T follicular helper cell (primary cell): ENCODE measurements at regions not wholly inside any gene's neighbourhood (a gene's known extent, or its start where the extent isn't known, plus 50 kb on each side); places are given as distances from the start of the nearest gene placed in this dataset.
"Not testable (repeated sequence)": the region's sequence is repeated elsewhere in the genome, so short reads cannot be mapped to it uniquely, and the experiment has no call there.

Experiments used
- DNase-seq: peaks from one replicate; pipeline ENCODE4 v3.0.0-alpha.2; 2020; ENCODE audit warnings: low read depth

- not testable (repeated sequence) for DNase-seq
These were observed 2830.5 kb downstream of the RPIA start for GRCh38 chr2:91521944-91522343.

- DNase-seq: not testable (repeated sequence)
These were observed 2831.4 kb downstream of the RPIA start for GRCh38 chr2:91522877-91523276.

- not testable (repeated sequence) for DNase-seq
These were observed 2832.3 kb downstream of the RPIA start for GRCh38 chr2:91523751-91524150.

GRCh38 chr2:91525587-91525986 is 2834.1 kb downstream of the RPIA start:
- not testable (repeated sequence) for DNase-seq

GRCh38 chr2:91526083-91526482 is 2834.6 kb downstream of the RPIA start:
- not testable (repeated sequence) for DNase-seq

GRCh38 chr2:91527056-91527455 is 2835.6 kb downstream of the RPIA start:
- DNase-seq: not testable (repeated sequence)

GRCh38 chr2:91527491-91528031 is 2836.1 kb downstream of the RPIA start:
- not testable (repeated sequence) for DNase-seq

GRCh38 chr2:91528361-91528760 is 2836.9 kb downstream of the RPIA start:
- not testable (repeated sequence) for DNase-seq

GRCh38 chr2:91536109-91536508 is 2844.6 kb downstream of the RPIA start:
- DNase-seq: not testable (repeated sequence)

GRCh38 chr2:91536549-91537263 is 2845.2 kb downstream of the RPIA start:
- DNase-seq: not testable (repeated sequence)

- DNase-seq: not testable (repeated sequence)
These were observed 2857.8 kb downstream of the RPIA start for GRCh38 chr2:91549316-91549715.

GRCh38 chr2:91558234-91558633 is 2866.8 kb downstream of the RPIA start:
- not testable (repeated sequence) for DNase-seq

GRCh38 chr2:91559269-91559668 is 2867.8 kb downstream of the RPIA start:
- not testable (repeated sequence) for DNase-seq

- not testable (repeated sequence) for DNase-seq
These were observed 2868.6 kb downstream of the RPIA start for GRCh38 chr2:91559886-91560614.

GRCh38 chr2:91562184-91562583 is 2870.7 kb downstream of the RPIA start:
- DNase-seq: not testable (repeated sequence)

- DNase-seq: not testable (repeated sequence)
These were observed 2873.2 kb downstream of the RPIA start for GRCh38 chr2:91564700-91565099.

GRCh38 chr2:91565689-91566430 is 2874.4 kb downstream of the RPIA start:
- DNase-seq: not testable (repeated sequence)

- not testable (repeated sequence) for DNase-seq
These were observed 2875.1 kb downstream of the RPIA start for GRCh38 chr2:91566611-91567010.

- DNase-seq: not testable (repeated sequence)
These were observed 2876.3 kb downstream of the RPIA start for GRCh38 chr2:91567546-91568335.

- not testable (repeated sequence) for DNase-seq
These were observed 2877.2 kb downstream of the RPIA start for GRCh38 chr2:91568391-91569338.
